ENCODE measurements at regions not wholly inside any gene's neighbourhood (a gene's known extent, or its start where the extent isn't known, plus 50 kb on each side); places are given as distances from the start of the nearest gene placed in this dataset.

DNA sequence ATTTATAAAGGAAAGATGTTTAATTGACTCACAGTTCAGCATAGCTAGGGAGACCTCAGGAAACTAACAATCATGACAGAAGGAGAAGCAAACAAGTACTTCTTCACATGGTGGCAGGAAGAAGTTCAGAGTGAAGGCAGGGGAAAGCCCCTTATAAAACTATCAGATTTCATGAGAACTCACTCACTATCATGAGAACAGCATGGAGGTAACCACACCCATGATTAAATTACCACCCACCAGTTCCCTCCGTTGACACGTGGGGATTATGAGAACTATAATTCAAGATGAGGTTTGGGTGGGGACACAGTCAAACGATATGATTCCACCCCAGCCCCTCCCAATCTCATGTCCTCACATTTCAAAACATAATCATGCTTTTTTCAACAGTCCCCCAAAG is 124.2 kb upstream of the PCGF5 start:
- TF ChIP-seq EZH2 (IDR thresholded peaks at IDR 0.05; ENCODE audit: borderline replicate concordance, low read length): no peak
- TF ChIP-seq, protein P1, sequence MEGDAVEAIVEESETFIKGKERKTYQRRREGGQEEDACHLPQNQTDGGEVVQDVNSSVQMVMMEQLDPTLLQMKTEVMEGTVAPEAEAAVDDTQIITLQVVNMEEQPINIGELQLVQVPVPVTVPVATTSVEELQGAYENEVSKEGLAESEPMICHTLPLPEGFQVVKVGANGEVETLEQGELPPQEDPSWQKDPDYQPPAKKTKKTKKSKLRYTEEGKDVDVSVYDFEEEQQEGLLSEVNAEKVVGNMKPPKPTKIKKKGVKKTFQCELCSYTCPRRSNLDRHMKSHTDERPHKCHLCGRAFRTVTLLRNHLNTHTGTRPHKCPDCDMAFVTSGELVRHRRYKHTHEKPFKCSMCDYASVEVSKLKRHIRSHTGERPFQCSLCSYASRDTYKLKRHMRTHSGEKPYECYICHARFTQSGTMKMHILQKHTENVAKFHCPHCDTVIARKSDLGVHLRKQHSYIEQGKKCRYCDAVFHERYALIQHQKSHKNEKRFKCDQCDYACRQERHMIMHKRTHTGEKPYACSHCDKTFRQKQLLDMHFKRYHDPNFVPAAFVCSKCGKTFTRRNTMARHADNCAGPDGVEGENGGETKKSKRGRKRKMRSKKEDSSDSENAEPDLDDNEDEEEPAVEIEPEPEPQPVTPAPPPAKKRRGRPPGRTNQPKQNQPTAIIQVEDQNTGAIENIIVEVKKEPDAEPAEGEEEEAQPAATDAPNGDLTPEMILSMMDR (conservative IDR thresholded peaks at IDR 0.05 in 1 of 2, IDR thresholded peaks at IDR 0.05 in 1 of 2; ENCODE audit: extremely low read depth in 1 of 2, insufficient read depth in 1 of 2, low read depth in 1 of 2, low read length in 2 of 2): no peak

Measured in mammary epithelial cell (primary cell).